Astrocyte (in vitro differentiated cells and primary cell): ENCODE measurements at regions not wholly inside any gene's neighbourhood (a gene's known extent, or its start where the extent isn't known, plus 50 kb on each side); places are given as distances from the start of the nearest gene placed in this dataset.

Experiments
- EZH2 ChIP-seq: IDR thresholded peaks from 2 replicates; pipeline ENCODE4 v1.6.1; 2012; ENCODE audit warnings: mild to moderate bottlenecking, low read length, inconsistent platforms; ENCODE audit not compliant: insufficient read depth
- TF ChIP-seq, protein P1 (sequence below): IDR thresholded peaks from 2 replicates; pipeline ENCODE4 v1.5.1; 2011; ENCODE audit warnings: low read depth, mild to moderate bottlenecking, inconsistent platforms, low read length, moderate library complexity; ENCODE audit not compliant: insufficient read depth

- TF ChIP-seq, protein P1, sequence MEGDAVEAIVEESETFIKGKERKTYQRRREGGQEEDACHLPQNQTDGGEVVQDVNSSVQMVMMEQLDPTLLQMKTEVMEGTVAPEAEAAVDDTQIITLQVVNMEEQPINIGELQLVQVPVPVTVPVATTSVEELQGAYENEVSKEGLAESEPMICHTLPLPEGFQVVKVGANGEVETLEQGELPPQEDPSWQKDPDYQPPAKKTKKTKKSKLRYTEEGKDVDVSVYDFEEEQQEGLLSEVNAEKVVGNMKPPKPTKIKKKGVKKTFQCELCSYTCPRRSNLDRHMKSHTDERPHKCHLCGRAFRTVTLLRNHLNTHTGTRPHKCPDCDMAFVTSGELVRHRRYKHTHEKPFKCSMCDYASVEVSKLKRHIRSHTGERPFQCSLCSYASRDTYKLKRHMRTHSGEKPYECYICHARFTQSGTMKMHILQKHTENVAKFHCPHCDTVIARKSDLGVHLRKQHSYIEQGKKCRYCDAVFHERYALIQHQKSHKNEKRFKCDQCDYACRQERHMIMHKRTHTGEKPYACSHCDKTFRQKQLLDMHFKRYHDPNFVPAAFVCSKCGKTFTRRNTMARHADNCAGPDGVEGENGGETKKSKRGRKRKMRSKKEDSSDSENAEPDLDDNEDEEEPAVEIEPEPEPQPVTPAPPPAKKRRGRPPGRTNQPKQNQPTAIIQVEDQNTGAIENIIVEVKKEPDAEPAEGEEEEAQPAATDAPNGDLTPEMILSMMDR, result no peak
- TF ChIP-seq EZH2, result no peak
Observed at GRCh38 chr5:25286319-25286718, 641.5 kb upstream of the CDH10 start.
